T-helper 1 cell treated with Interleukin-12 subunit alpha and Interleukin-12 subunit beta and Interleukin-4 antibody, amounts not matched to agents 30 μg/mL and 1 μg/mL, for 36 hours (primary cell): ENCODE measurements at regions not wholly inside any gene's neighbourhood (a gene's known extent, or its start where the extent isn't known, plus 50 kb on each side); places are given as distances from the start of the nearest gene placed in this dataset.

Source experiments
- H3K27ac Mint-ChIP-seq: one replicate; pipeline ENCODE4 v1.8.0; 2021; ENCODE audit warnings: mild to moderate bottlenecking, mixed read lengths
- H3K27me3 Mint-ChIP-seq: one replicate; pipeline ENCODE4 v1.8.0; 2021; ENCODE audit warnings: low read depth, mixed read lengths
- H3K36me3 Mint-ChIP-seq: one replicate; pipeline ENCODE4 v1.8.0; 2021; ENCODE audit warnings: low read depth, mixed read lengths
- H3K4me1 Mint-ChIP-seq: one replicate; pipeline ENCODE4 v1.8.0; 2021; ENCODE audit warnings: low read depth, mixed read lengths
- H3K4me3 Mint-ChIP-seq: one replicate; pipeline ENCODE4 v1.8.0; 2021; ENCODE audit warnings: mild to moderate bottlenecking, moderate library complexity, mixed read lengths
- H3K9me3 Mint-ChIP-seq: one replicate; pipeline ENCODE4 v1.8.0; 2021; ENCODE audit warnings: mixed read lengths

DNA sequence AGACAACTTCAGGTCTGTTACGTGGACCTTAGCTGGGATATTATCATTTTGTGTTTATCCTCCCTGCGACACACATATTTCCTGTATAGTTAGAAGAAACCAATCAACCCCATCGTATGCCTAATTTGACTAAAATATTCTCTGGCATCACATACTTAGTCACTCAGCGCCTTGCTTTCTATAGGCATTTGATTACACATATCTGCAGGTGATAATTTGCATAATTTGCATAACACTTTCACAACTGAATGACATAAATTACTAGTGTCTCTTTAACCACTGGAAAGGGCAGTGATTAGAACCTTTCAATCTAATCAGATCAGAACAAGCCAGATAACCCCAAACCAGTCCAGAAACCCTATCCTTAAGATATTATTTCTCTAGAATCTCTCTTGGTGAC lies 390.2 kb downstream of the TLR4 start:
- H3K27me3 Mint-ChIP-seq = no peaks in the 10 kb centered on the region
- no peak overlapping the region for H3K4me3 Mint-ChIP-seq
- no peaks in the 10 kb centered on the region for H3K4me1 Mint-ChIP-seq
- H3K36me3 Mint-ChIP-seq = no peaks in the 10 kb centered on the region
- H3K9me3 Mint-ChIP-seq = no peaks in the 10 kb centered on the region
- no peak overlapping the region for H3K27ac Mint-ChIP-seq

DNA sequence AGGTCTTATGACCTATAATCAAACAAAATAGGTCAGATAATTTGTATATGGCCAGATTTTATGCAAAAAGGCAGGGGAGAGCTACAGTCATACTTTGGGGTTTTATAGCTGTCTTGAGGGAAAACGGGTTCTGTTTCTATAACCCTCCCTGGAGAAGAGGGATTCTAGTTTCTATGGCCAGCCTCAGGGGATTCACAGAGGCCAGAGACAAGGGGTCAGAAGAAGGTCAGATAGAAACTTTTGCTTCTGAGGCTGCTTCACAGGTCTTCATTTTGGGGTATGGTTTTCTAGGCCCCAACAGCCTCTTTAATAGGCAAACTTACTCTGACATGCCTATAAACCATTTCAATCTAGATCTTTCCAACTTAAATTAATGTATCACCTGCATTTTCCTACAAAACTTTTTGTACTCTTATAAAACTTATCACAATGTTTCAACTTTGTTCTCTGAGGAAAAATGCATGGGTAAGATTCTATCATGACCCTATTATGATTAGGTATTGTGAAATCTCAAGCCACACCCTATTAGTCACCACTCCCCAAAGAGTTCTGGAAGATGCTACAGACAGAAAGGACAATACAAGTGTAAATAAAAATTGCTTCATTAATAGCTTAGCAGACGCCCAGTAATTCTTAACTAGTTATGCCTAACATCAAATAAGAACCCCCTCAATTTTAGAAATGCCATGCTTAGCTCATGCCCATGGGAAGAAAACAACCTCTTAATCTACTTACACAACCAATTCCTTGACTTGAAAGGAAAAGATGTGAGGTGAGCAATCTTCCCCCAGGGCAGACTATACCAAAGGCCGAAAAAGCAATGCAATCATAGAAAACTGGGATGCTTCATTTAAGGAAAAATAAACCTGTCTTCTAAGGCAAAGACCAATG lies 396.6 kb downstream of the TLR4 start:
- H3K4me1 Mint-ChIP-seq = no peaks in the 10 kb centered on the region
- H3K9me3 Mint-ChIP-seq = no peaks in the 10 kb centered on the region
- H3K4me3 Mint-ChIP-seq = no peak overlapping the region
- H3K27me3 Mint-ChIP-seq = no peaks in the 10 kb centered on the region
- H3K27ac Mint-ChIP-seq = no peak overlapping the region
- no peaks in the 10 kb centered on the region for H3K36me3 Mint-ChIP-seq

DNA sequence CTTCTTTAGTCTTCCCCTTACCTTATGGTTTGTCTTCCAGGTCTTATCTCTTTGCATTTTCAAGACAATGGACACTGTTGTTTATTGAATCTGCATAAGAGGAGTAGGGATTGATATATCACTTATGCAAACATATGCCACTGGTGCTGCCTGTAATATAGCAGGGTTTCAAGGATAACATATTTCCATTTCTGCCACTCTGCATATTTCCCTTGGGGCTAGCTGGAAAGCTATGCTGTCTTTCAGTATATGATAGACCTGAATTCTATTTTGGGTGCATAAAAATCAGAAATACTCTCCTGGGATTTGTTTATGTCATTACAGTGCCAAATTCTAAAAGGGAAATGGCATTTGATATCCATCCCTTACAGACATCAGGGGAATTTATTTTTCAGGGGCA lies 400.2 kb downstream of the TLR4 start:
- H3K4me3 Mint-ChIP-seq = no peak overlapping the region
- H3K36me3 Mint-ChIP-seq = no peaks in the 10 kb centered on the region
- no peaks in the 10 kb centered on the region for H3K27me3 Mint-ChIP-seq
- no peaks in the 10 kb centered on the region for H3K4me1 Mint-ChIP-seq
- no peak overlapping the region for H3K27ac Mint-ChIP-seq
- H3K9me3 Mint-ChIP-seq = no peaks in the 10 kb centered on the region

DNA sequence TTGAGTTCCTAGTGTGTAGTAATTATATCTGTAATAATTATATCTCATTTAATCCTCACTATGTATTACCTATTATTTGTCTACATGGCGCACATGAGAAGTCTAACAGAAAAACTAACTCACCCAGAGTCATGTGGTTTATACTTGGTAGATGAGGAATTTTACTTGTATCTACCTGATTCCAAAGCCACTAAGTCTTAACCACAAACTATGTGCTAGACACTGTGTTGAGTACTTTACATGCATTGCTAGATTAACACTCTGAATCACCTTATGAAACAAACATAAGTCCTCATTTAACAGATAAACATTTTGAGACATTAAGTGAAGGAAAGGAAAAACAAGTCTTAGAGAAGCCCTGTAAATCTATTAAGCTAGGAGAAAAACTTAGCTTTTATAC lies 404.8 kb downstream of the TLR4 start:
- no peak overlapping the region for H3K27ac Mint-ChIP-seq
- no peaks in the 10 kb centered on the region for H3K27me3 Mint-ChIP-seq
- H3K4me3 Mint-ChIP-seq = no peak overlapping the region
- H3K4me1 Mint-ChIP-seq = no peaks in the 10 kb centered on the region
- H3K9me3 Mint-ChIP-seq = no peaks in the 10 kb centered on the region
- H3K36me3 Mint-ChIP-seq = no peaks in the 10 kb centered on the region

DNA sequence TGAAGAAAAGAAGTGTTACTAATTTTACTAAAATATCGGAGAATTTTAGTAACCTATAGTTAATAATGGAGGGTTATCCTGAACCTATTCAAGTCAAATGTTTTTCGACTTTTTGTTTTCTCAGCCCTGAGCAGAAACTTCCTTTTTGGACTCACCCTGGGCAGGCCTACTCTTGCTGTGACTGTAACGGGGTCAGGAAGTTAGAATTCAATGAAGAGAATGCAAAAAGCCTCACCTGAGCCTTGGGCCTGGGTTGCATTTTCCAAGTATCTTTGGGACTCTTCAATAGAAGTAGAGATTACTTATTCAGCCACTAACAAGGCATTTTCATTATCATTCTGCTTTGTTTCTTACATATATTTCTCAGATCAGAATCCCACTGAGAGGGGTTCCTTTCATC lies 405.3 kb downstream of the TLR4 start:
- Mint-ChIP-seq H3K4me3 (no peak overlapping the region), H3K36me3 (no peaks in the 10 kb centered on the region), H3K27ac (no peak overlapping the region), H3K27me3 (no peaks in the 10 kb centered on the region), H3K4me1 (no peaks in the 10 kb centered on the region), H3K9me3 (no peaks in the 10 kb centered on the region)

DNA sequence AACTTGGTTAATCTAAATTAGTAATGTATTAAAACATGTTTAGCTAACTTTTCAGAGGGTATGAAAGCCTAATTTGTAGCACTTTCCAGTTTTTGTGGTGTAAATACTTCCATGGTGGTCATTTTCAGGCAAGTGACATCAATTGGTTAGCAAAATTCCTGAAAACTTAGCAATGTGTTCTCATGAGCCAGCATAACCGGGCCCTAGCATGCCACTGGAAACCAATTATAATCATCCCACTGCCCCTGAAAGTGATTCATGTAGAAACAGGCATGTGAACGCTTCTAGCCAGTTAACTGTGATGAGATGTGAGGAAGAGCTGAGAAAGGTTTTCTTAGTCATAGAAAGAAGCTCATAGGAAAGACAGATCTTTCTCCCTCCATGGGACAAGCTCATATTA lies 417.2 kb downstream of the TLR4 start:
- Mint-ChIP-seq H3K27me3 (no peaks in the 10 kb centered on the region), H3K27ac (no peak overlapping the region), H3K9me3 (peaks cover 4% of the 10 kb centered on the region), H3K4me3 (no peak overlapping the region), H3K4me1 (no peaks in the 10 kb centered on the region), H3K36me3 (no peaks in the 10 kb centered on the region)

DNA sequence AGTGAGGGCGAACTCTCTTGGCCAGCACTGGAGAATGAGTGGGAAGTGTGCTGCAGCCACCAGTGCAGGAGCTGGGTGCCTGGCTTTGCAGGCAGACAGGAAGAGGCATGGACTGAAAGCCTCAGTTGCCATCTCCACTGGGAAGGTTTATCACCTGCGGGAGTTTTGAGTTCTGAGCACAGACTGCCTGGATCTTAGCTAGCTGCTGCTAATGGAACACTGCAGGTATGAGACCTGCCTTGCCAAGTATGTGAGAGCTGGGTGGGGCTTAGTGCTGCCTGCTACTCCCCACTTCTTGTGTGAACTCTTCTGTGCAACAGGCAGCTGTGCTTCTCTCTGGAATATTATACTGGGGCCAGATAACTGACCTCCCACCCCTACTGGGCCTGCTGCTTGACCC lies 424.1 kb downstream of the TLR4 start:
- Mint-ChIP-seq H3K36me3 (no peaks in the 10 kb centered on the region), H3K27me3 (no peaks in the 10 kb centered on the region), H3K9me3 (peaks cover 4% of the 10 kb centered on the region), H3K27ac (no peak overlapping the region), H3K4me1 (no peaks in the 10 kb centered on the region), H3K4me3 (no peak overlapping the region)

DNA sequence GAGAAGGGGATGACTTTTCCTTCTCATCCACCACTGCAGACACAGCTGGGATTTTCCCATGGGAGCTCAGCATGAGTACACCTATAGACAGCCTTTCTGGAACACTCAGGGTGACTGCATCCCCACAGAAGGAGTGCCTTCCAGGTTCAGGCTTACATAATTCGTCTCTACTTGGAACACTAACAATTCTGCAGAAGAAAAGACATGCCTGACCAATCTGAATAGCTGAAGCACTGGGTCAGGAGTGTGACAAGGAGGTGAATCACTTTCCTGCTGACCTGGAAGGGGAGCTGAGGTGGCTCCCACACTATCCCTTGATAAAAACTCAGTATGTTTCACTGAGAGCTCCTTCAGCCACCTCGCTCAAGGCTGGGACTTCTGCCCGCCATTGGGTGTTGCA lies 425.3 kb downstream of the TLR4 start:
- Mint-ChIP-seq H3K4me3 (no peak overlapping the region), H3K9me3 (peaks cover 4% of the 10 kb centered on the region), H3K36me3 (no peaks in the 10 kb centered on the region), H3K27me3 (no peaks in the 10 kb centered on the region), H3K27ac (no peak overlapping the region), H3K4me1 (no peaks in the 10 kb centered on the region)

DNA sequence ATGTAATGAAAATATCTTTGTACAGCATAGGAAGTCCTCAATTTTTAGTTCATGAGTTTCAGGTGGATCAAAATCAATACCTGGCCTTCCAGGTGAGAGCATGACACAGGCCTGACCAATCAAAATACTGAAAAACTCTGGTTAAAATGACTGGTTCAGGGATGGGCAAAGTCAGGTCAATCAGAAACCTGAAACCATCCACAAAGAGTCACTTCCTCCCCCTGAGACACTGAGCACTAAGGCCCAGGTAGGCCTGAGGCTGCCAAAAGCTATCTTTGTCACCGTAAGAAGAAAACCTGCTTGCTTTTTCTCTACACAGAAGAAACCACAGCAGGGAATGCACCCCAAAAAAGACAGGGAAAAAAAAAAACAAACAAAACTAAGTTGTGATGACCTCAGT lies 444.8 kb downstream of the TLR4 start:
- no peaks in the 10 kb centered on the region for H3K36me3 Mint-ChIP-seq
- no peaks in the 10 kb centered on the region for H3K9me3 Mint-ChIP-seq
- H3K27me3 Mint-ChIP-seq = no peaks in the 10 kb centered on the region
- H3K4me3 Mint-ChIP-seq = no peak overlapping the region
- H3K27ac Mint-ChIP-seq = no peak overlapping the region
- H3K4me1 Mint-ChIP-seq = no peaks in the 10 kb centered on the region

DNA sequence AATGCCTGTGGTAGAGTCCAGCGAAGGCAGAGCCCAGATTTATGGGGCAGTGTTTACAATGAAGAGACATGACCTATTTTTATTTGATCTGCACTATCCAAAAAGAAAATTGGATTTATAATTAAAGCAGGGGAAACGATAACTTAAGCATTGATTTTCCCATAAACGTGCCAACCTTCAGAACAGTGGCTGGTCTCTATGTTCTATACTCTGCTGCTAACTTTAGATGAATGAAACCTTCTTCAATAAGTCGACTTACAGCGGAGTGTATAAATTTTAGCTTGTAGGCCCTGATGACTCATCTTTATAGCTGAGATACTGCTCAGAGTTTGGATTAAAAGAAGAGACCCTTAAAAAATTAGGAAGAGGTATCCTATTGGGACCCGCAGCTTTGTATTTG lies 452.6 kb downstream of the TLR4 start:
- Mint-ChIP-seq H3K36me3 (no peaks in the 10 kb centered on the region), H3K27me3 (no peaks in the 10 kb centered on the region), H3K27ac (no peak overlapping the region), H3K4me3 (no peak overlapping the region), H3K4me1 (no peaks in the 10 kb centered on the region), H3K9me3 (no peaks in the 10 kb centered on the region)

DNA sequence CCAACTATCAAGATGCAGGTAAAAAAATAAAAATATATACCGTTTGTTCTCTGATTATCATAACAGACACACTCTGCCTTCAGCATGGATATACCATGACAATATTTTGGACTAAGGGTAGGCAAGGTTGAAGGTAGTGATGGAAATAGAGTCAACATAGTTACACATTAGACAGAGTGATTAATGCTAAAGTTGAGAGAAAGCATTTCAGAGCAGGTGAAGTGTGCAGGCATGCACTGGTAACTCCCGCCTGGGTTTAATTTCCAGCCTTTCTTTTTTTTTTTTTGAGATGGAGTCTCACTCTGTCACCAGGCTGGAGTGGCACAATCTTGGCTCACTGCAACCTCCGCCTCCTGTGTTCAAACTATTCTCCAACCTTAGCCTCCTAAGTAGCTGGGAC lies 458.5 kb downstream of the TLR4 start:
- Mint-ChIP-seq H3K27ac (no peak overlapping the region), H3K9me3 (no peaks in the 10 kb centered on the region), H3K27me3 (no peaks in the 10 kb centered on the region), H3K36me3 (no peaks in the 10 kb centered on the region), H3K4me1 (no peaks in the 10 kb centered on the region), H3K4me3 (no peak overlapping the region)

DNA sequence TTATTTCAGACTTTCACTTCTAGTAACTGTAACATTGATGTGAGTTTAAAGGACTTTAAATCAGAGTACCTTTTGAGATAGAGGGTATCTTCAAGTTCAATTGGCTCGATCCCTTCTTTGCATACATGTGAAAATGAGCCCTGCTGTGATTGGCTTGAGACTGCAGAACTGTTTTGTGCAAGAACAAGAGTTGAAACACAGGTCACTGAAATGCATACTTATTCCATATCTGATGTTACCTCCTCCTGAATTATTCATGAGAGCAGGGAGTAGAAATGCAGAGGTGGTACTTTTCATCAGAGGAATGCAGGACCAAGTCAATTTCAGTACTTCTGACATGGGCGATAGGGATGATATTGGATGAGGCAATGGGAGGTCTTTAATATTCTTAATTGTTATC lies 459.5 kb downstream of the TLR4 start:
- Mint-ChIP-seq H3K4me3 (no peak overlapping the region), H3K27me3 (no peaks in the 10 kb centered on the region), H3K4me1 (no peaks in the 10 kb centered on the region), H3K9me3 (no peaks in the 10 kb centered on the region), H3K27ac (no peak overlapping the region), H3K36me3 (no peaks in the 10 kb centered on the region)

DNA sequence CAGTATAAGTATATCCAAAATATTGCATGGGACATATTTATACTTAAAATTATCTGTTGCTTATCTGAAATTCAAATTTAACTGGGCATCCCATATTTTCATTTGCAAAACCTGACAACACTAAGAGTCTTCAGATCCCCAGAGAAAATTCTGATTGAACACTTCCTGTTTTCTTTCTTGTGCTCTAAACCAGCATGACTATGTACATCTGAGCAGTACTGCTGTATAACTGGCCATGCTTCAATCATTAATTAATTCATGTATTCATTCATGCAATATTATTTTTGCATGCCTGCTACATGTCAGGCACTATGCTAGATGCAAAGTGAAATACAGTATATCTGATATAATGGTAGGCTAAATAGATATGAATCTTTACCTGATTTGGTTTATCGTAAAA lies 461.2 kb downstream of the TLR4 start:
- no peaks in the 10 kb centered on the region for H3K9me3 Mint-ChIP-seq
- H3K4me1 Mint-ChIP-seq = no peaks in the 10 kb centered on the region
- no peaks in the 10 kb centered on the region for H3K36me3 Mint-ChIP-seq
- no peaks in the 10 kb centered on the region for H3K27me3 Mint-ChIP-seq
- no peak overlapping the region for H3K27ac Mint-ChIP-seq
- H3K4me3 Mint-ChIP-seq = no peak overlapping the region

DNA sequence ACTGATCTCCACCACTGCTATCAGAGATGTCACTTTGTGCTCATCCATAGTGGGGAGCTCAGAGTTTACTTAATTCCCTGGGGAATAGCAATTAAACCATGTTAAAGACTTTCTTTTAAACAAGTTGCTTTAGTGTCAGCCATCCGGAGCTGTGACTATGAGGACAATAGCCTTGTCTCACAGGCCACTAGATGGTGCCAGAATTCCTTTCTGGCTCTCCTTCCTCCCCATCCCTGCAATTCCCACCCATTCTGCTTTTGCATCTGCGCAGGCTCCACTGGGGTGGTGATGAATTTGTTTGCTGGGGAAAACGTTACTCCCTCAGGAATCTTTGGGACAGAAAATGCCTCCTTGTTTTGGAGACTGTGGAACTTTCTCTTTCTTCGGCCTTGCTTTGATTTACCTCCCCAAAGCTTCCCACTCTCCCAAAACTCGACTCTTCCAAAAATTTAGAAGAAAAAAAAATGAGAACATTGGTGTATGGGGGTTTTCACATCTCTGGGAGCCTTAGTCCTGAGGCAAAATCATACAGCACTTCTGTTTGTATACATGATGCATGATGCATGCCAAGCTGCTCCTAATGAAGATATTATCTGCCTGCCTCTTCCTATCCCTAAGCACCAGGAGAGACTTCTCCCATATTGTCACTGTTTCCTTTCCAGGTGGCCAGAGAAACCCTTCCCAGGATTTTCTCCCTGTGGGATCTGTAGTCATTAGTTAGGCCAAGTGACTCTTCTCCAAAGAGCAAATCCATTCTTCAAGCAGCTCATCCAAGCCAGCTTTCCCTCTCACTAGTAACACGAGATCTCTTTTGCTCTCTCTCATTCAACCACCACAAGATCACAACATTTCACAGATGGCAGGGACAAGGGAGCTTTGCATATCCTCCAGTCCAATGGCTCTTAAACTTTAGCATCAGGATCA lies 466.1 kb downstream of the TLR4 start:
- Mint-ChIP-seq H3K4me1 (no peaks in the 10 kb centered on the region), H3K27me3 (no peaks in the 10 kb centered on the region), H3K9me3 (no peaks in the 10 kb centered on the region), H3K36me3 (no peaks in the 10 kb centered on the region), H3K4me3 (no peak overlapping the region), H3K27ac (no peak overlapping the region)

DNA sequence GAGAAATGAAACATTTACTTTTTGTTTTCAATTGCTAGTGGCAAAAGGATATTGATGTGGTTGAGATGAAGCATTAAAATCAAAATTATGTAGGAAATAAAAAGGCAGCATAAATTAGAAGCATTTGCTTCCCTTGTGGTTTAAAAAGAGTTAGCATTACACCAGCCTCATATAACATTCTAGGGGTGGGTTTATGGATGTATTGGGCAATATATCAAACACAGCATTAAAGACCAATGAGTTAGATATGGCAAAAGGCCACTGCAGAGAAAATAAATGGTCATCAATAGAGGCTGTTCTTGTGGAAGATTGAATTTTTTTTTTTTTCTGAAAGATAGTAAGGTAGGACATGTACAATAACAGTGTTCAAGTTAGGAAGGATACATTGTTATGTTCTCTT lies 473.0 kb downstream of the TLR4 start:
- H3K36me3 Mint-ChIP-seq = no peaks in the 10 kb centered on the region

More for the DNA sequence above, 473.0 kb downstream of the TLR4 start:
- no peaks in the 10 kb centered on the region for H3K4me1 Mint-ChIP-seq
- no peak overlapping the region for H3K27ac Mint-ChIP-seq
- no peaks in the 10 kb centered on the region for H3K9me3 Mint-ChIP-seq
- no peak overlapping the region for H3K4me3 Mint-ChIP-seq
- no peaks in the 10 kb centered on the region for H3K27me3 Mint-ChIP-seq
